GM23338 (cell line): ENCODE measurements at regions not wholly inside any gene's neighbourhood (a gene's known extent, or its start where the extent isn't known, plus 50 kb on each side); places are given as distances from the start of the nearest gene placed in this dataset.

Experiments used
- CREB1 ChIP-seq: fragments of 250-450 bp; sonication (Bioruptor Pico); IDR thresholded peaks from 2 replicates; pipeline ENCODE4 v1.5.0; 2020; ENCODE audit warnings: low read depth, mild to moderate bottlenecking, moderate library complexity
- CTCF ChIP-seq, 2 experiments: fragments of 200-600 bp in 1 of 2; sonication (generic) in 1 of 2; conservative IDR thresholded peaks; 2 replicates each; pipeline versions ENCODE4 v1.5.1 to v1.6.1; 2016 to 2017; ENCODE audit warnings: antibody characterized with exemption in 2 of 2, low read depth in 2 of 2, mild to moderate bottlenecking in 2 of 2, moderate library complexity in 1 of 2
- ETS1 ChIP-seq: IDR thresholded peaks from 2 replicates; pipeline ENCODE4 v1.6.1; 2016; ENCODE audit warnings: antibody characterized with exemption
- EZH2 ChIP-seq: fragments of 200-600 bp; sonication (generic); IDR thresholded peaks from one replicate; pipeline ENCODE4 v1.8.0; 2017; ENCODE audit warnings: antibody characterized with exemption, mild to moderate bottlenecking, low read depth; ENCODE audit not compliant: unreplicated experiment
- EZH2phosphoT487 ChIP-seq: fragments of 200-600 bp; sonication (generic); IDR thresholded peaks from one replicate; pipeline ENCODE4 v1.8.1; 2018; ENCODE audit warnings: antibody characterized with exemption; ENCODE audit not compliant: unreplicated experiment
- JUNB ChIP-seq: IDR thresholded peaks from one replicate; pipeline ENCODE4 v1.6.1; 2016; ENCODE audit warnings: antibody characterized with exemption; ENCODE audit not compliant: unreplicated experiment
- NANOG ChIP-seq: IDR thresholded peaks from 2 replicates; pipeline ENCODE4 v1.6.1; 2016; ENCODE audit warnings: antibody characterized with exemption, borderline replicate concordance
- POLR2AphosphoS5 ChIP-seq: IDR thresholded peaks from 2 replicates; pipeline ENCODE4 v1.6.1; 2016; ENCODE audit warnings: antibody characterized with exemption, low read depth
- STAT1 ChIP-seq: IDR thresholded peaks from one replicate; pipeline ENCODE4 v1.6.1; 2016; ENCODE audit warnings: antibody characterized with exemption; ENCODE audit not compliant: unreplicated experiment
- ZNF114 ChIP-seq: fragments of 250-450 bp; sonication (Bioruptor Pico); IDR thresholded peaks from 2 replicates; pipeline ENCODE4 v1.5.0; 2020; ENCODE audit warnings: mild to moderate bottlenecking, moderate library complexity
- ZNF331 ChIP-seq: fragments of 250-450 bp; sonication (Bioruptor Pico); IDR thresholded peaks from 2 replicates; pipeline ENCODE4 v1.5.0; 2020; ENCODE audit warnings: low read depth, mild to moderate bottlenecking, moderate library complexity
- ZNF462 ChIP-seq: fragments of 250-450 bp; sonication (Bioruptor Pico); IDR thresholded peaks from 2 replicates; pipeline ENCODE4 v1.5.0; 2020; ENCODE audit warnings: mild to moderate bottlenecking, moderate library complexity
- TF ChIP-seq, protein P1 (sequence below): IDR thresholded peaks from one replicate; pipeline ENCODE4 v1.6.1; 2018; ENCODE audit warnings: antibody characterized with exemption; ENCODE audit not compliant: unreplicated experiment

- TF ChIP-seq CTCF (conservative IDR thresholded peaks at IDR 0.05; ENCODE audit: low read depth in 2 of 2) (no peak), POLR2AphosphoS5 (no peak), JUNB (no peak), ETS1 (no peak), EZH2 (no peak), EZH2phosphoT487 (no peak), ZNF114 (CRISPR knock-in tag) (no peak), CREB1 (CRISPR knock-in tag) (no peak), STAT1 (no peak), NANOG (no peak), ZNF331 (no peak), ZNF462 (CRISPR knock-in tag) (no peak)
- TF ChIP-seq, protein P1, sequence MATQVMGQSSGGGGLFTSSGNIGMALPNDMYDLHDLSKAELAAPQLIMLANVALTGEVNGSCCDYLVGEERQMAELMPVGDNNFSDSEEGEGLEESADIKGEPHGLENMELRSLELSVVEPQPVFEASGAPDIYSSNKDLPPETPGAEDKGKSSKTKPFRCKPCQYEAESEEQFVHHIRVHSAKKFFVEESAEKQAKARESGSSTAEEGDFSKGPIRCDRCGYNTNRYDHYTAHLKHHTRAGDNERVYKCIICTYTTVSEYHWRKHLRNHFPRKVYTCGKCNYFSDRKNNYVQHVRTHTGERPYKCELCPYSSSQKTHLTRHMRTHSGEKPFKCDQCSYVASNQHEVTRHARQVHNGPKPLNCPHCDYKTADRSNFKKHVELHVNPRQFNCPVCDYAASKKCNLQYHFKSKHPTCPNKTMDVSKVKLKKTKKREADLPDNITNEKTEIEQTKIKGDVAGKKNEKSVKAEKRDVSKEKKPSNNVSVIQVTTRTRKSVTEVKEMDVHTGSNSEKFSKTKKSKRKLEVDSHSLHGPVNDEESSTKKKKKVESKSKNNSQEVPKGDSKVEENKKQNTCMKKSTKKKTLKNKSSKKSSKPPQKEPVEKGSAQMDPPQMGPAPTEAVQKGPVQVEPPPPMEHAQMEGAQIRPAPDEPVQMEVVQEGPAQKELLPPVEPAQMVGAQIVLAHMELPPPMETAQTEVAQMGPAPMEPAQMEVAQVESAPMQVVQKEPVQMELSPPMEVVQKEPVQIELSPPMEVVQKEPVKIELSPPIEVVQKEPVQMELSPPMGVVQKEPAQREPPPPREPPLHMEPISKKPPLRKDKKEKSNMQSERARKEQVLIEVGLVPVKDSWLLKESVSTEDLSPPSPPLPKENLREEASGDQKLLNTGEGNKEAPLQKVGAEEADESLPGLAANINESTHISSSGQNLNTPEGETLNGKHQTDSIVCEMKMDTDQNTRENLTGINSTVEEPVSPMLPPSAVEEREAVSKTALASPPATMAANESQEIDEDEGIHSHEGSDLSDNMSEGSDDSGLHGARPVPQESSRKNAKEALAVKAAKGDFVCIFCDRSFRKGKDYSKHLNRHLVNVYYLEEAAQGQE = no peak
Observed at GRCh38 chr11:91731051-91731450, 493.6 kb upstream of the FAT3 start.
